HG02973 (cell line): ENCODE measurements at regions not wholly inside any gene's neighbourhood (a gene's known extent, or its start where the extent isn't known, plus 50 kb on each side); places are given as distances from the start of the nearest gene placed in this dataset.

ENCODE experiments used
- ATAC-seq: cut with Tn5 transposase; IDR thresholded peaks from one replicate; pipeline ENCODE4 v1.9.1; 2021; ENCODE audit warnings: moderate library complexity; ENCODE audit not compliant: unreplicated experiment

DNA sequence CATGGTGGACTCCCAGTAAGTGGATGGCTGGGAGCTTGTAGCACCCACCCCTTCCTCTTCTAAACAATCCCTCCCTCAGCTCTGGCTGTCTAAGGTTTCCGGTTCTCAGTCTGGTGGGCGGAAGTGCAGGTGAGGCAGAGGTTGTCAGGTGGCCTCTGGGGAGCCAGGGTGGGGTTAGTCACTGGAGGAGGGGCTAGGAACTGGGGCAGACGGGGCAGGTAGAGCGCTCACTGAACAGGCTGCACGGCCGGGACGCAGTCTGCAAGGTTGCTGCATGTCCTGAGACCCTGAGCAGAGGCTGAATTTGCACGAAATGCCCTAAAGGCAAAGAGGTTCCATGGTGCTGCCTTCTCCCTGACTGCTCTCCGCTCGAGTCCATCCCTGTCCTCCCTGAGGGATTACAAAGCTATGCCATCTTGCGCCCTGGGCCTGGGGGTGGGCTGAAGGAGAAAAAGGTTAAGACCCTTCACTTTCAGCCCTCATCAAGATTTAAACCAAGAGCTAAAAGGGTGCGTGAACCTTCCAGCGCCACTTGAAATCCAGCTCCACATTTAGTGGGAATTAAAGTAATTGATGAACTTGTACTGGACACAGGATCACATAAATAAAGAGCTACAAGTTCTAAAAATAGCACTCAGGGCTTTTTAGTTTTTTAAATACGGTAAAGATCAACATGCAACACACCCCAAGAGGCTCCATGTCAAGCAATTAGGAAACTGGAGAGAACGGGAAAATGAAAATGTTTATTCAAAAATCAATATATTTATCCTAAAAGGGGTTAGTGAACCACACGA is 62.3 kb upstream of the CTBP2 start:
- ATAC-seq, result no peak

DNA sequence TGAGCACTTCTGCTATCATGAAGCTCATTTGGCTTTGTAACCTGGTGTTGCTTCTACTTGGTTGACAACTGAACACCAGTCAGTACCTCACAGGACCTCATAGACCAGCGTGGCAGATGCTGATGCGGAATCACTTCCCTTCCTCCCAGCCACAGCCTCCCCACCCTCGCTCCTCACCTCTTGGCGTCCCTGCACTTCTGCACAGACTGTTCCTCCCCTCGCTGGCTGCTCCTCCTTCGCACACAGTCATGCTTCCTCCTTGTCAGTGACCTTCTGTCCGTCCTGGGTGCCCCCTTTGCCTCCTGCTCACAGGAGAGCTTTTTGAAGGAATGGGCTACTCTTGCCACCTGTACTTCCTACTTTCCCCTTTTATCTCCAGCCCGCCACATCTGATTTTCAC is 61.4 kb upstream of the CTBP2 start:
- ATAC-seq, result no peak

DNA sequence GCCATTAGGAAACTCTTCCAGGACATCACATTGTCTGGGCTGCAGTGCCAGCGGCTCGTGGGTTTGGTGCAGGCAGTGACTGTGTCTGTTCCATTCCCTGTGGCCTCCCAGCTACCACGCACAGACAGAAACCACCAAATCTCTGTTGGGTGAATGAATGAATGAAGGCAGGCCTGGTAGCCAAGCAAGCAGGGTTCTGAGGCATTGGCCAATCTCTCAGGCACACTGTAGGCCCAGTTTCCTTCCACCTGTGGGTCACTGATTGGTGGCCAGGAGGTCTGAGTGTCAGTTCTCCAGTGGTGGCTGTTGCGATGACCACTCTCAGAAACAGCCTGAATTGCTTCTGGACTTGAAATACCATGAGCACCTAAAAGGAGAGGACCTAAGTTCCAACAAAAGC is 59.4 kb upstream of the CTBP2 start:
- ATAC-seq, result no peak

DNA sequence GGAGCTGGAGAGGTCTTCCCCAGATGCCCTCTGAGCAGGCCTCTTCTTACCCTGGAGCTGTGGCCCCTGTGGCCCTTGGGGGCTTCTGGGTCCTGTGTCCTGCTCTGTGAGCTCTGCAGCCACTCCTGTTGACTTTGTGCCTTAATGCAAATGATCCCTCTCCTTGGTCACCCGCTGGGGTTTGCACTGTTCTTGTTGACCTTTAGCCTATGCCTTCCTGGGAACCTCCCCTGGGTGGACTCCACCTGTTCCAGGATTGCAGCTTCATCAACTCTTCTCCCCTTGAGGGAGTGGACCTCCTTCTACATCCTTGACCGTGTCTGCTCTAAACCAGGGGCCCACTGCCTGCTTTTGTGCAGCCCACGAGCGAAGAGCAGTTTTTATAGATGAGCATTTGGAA is 58.6 kb upstream of the CTBP2 start:
- no peak for ATAC-seq

DNA sequence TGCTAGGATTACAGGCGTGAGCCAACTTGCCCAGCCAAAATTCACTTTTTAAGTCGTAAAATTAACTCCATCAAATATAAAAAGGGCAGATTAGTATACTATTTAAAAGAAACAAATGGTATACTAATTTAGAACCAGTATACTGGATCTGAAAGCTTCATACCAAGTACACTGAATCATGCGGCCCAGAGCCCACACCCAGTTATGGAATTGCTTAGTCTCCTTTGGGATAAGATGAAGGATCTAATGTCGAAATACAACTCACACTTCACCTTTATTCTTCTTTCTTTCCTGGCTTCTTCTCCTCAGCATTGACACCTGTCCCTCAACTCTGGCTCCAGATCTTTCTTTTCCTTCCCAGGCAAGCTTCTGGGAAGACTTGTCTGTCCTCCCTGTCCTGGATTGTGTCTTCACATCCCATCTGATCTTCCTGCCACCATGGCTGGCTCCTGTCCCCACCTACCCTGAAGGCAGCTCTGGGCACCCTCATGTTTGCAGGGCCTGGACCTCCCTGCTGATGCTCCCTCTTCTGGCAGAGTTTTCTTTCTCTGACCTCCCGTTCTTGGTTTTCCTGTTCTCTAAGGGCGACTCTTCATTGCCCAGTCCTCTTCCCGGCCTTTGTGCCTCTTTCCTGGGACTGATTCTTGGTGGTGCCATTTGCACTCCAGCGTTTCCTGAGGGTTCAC is 57.8 kb upstream of the CTBP2 start:
- ATAC-seq, result no peak

DNA sequence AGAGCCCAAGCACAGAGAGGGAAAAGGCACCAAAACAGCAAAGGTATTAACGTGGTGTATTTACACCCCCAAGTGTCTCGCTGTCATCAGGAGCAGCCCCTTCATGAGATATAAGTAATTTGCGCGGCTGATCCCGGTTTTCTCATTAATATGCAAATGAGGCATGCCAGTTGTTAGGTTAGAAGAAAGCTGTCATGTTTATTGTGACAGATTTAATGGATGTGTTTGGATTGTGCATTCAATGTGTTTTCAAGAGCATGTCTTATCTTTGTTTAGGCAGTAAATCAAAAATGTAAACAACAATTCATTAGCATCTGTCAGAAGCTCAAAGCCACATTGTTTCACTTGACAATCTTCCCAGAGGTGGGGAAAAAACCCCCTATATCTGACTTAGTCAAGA is 56.5 kb upstream of the CTBP2 start:
- ATAC-seq, result no peak

DNA sequence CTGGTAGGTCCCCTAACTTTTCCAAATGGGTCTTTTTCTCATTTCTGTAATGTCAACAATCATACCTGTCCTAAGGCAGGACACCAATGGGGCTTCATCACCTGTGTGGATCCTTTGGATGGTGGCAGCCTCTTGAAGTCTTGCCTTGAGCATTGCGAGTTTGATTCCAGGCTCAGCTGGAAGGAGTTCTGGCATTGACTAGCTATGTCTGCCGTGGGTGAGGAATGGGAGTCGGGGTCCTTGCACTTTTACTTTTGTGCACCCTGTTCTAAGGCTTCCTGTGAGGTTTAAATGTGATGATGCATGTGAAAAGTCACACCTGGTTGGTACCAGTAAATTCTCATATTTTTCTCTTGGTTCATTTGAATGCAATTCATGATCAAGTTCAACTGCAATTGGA is 55.9 kb upstream of the CTBP2 start:
- ATAC-seq, result no peak

DNA sequence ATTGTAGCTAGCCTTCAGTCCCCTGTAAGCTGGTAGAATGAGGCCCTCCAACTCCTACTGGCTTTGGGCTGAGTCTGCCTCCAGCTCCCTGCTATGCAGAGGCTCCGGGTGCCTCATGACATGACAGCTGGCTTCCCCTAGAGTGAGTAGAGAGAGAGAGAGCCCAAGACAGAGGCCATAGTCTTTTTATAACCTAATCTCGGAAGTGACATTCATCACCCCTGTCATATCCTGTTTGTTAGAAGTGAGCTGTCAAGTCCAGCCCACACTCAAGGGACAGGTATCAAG is 53.9 kb upstream of the CTBP2 start:
- ATAC-seq, result no peak

DNA sequence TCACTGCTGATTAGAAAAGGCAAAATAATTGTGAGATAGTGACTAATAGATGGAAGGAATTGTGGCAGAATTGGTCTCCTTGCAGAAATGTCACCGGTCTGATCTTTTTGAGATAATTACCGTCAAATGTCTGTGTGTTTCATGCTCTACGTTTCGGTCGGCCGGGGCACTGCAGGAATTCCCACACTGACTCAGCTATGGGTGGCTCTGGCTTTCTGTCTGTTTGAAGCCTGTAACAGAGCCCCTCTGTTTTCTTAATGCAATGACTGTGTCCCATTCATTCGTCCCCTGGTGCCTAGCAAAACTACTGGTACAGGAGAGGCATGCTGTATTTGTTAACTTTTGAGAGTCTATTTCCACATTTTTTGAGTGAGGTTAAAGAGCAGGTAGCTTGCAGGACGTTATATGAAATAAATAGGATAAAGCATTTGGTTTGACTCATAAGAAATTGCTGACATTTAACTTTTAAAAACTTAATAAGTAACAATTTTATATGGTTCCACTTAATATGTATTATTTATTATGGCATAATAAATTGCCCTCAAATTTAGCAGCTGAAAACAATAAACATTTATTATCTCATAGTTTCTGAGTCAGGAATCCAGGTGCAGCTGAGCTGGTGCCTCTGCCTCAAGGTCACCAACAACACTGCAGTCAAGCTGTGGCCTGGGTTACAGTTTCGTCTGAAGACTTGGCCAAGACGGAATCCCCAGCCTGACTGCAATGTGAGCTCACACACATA is 53.3 kb upstream of the CTBP2 start:
- no peak for ATAC-seq

DNA sequence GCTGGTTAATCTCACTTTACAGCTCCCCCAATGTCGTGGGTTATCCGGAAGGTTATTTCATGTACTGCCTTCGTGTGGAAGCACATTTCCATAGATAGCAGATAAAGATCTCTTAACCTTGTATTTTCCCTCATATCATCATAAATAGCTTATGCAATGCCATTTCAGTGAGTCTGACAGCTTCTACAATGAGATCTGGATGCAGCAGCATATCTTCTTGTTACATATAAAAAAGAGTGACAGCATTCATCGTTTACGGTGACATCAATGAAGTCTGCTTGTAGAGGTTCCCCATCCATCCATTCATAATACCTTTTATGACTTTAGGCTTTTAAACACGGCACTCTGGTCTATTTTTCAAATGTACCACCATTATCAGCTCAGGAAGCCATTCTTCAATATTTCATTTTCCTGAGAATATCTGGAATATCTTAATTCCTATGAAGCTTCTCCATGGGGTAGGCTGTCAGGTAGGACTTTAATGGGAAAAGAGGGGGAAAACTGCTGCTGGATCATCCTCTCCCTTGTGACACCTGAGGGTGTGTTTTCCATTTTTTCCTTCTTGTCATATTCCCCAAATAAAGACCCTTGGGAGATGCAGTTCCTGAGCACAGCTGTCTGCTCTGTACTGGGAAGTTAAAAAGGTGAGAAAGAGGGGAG is 51.9 kb upstream of the CTBP2 start:
- no peak for ATAC-seq
